SK-N-SH (cell line): ENCODE measurements at regions not wholly inside any gene's neighbourhood (a gene's known extent, or its start where the extent isn't known, plus 50 kb on each side); places are given as distances from the start of the nearest gene placed in this dataset.

Experiments used
- CTCF ChIA-PET: fragments of 300-600, 350-600 bp; formaldehyde crosslinking; extraction: SDS; loops from one replicate; lab custom pipeline; 2021; lab: Yijun Ruan, JAX
- POLR2A ChIA-PET: fragments of 350-600 bp; sonication (Branson Sonifier 250); formaldehyde crosslinking; extraction: SDS; loops from one replicate; lab custom pipeline; 2020; ENCODE audit warnings: antibody characterized with exemption, inconsistent platforms; lab: Yijun Ruan, JAX
- DNase-seq: peaks from one replicate; pipeline ENCODE4 v3.0.0; 2012
- H2AFZ ChIP-seq: fragments of 200-600 bp; sonication (generic); 2 replicates; pipeline ENCODE4 v1.8.1; 2016; ENCODE audit warnings: antibody characterized with exemption, mild to moderate bottlenecking, low read depth
- H3F3A ChIP-seq: fragments of 200-600 bp; sonication (generic); replicated peaks from 2 replicates; pipeline ENCODE3; 2016; ENCODE audit warnings: antibody characterized with exemption, mild to moderate bottlenecking; ENCODE audit not compliant: insufficient read depth
- H3K27ac ChIP-seq, 2 experiments: fragments of 200-500 bp in 1 of 2; fragments of 200-600 bp in 1 of 2; sonication (Bioruptor generic) in 1 of 2; sonication (generic), shearing (Covaris generic) in 1 of 2; 2 replicates each; pipeline versions ENCODE4 v1.5.1 to v1.6.1; 2014 to 2016; ENCODE audit warnings: low read depth in 2 of 2, inconsistent platforms in 1 of 2, low read length in 1 of 2, mild to moderate bottlenecking in 1 of 2, mixed read lengths in 1 of 2
- H3K27me3 ChIP-seq: fragments of 200-600 bp; sonication (generic), shearing (Covaris generic); 2 replicates; pipeline ENCODE4 v1.6.1; 2016; ENCODE audit warnings: mixed run types; ENCODE audit not compliant: insufficient read depth
- H3K36me3 ChIP-seq, 2 experiments: fragments of 200-500 bp in 1 of 2; fragments of 200-600 bp in 1 of 2; sonication (Bioruptor generic) in 1 of 2; sonication (generic) in 1 of 2; replicated peaks in 1 of 2; 2 replicates each; pipeline versions ENCODE3 to v1.5.1; 2014 to 2016; ENCODE audit warnings: low read length in 1 of 2, mild to moderate bottlenecking in 1 of 2; ENCODE audit not compliant: insufficient read depth in 2 of 2, control insufficient read depth in 1 of 2
- H3K4me1 ChIP-seq, 2 experiments: fragments of 200-500 bp in 1 of 2; fragments of 200-600 bp in 1 of 2; sonication (Bioruptor generic) in 1 of 2; sonication (generic), shearing (Covaris generic) in 1 of 2; 2 replicates each; pipeline versions ENCODE4 v1.5.1 to v1.6.1; 2014 to 2016; ENCODE audit warnings: low read depth in 1 of 2, low read length in 1 of 2, mixed run types in 1 of 2; ENCODE audit not compliant: insufficient read depth in 2 of 2, control insufficient read depth in 1 of 2
- H3K4me2 ChIP-seq: fragments of 200-600 bp; sonication (generic), shearing (Covaris generic); 2 replicates; pipeline ENCODE4 v1.6.1; 2017; ENCODE audit warnings: mixed run types
- H3K4me3 ChIP-seq, 2 experiments: fragments of 200-500 bp in 1 of 2; fragments of 200-600 bp in 1 of 2; sonication (Bioruptor generic) in 1 of 2; sonication (generic), shearing (Covaris generic) in 1 of 2; 2 replicates each; pipeline versions ENCODE4 v1.5.1 to v1.8.1; 2014 to 2016; ENCODE audit warnings: low read depth in 2 of 2, inconsistent platforms in 1 of 2, low read length in 1 of 2, mild to moderate bottlenecking in 1 of 2, mixed read lengths in 1 of 2, moderate library complexity in 1 of 2
- H3K79me2 ChIP-seq: fragments of 200-600 bp; sonication (generic); 2 replicates; pipeline ENCODE4 v1.8.1; 2017; ENCODE audit warnings: mild to moderate bottlenecking; ENCODE audit not compliant: insufficient read depth
- H3K9ac ChIP-seq: fragments of 200-600 bp; sonication (generic); 2 replicates; pipeline ENCODE4 v1.6.1; 2017; ENCODE audit warnings: mixed run types
- H3K9me2 ChIP-seq: fragments of 200-600 bp; sonication (generic); 2 replicates; pipeline ENCODE4 v1.6.1; 2017; ENCODE audit warnings: mixed run types
- H3K9me3 ChIP-seq: fragments of 200-600 bp; sonication (generic); 2 replicates; pipeline ENCODE4 v1.6.1; 2017; ENCODE audit warnings: mixed run types, mild to moderate bottlenecking, moderate library complexity
- H4K20me1 ChIP-seq: fragments of 200-600 bp; sonication (generic); 2 replicates; pipeline ENCODE4 v1.6.1; 2017; ENCODE audit warnings: mild to moderate bottlenecking, mixed run types; ENCODE audit not compliant: insufficient read depth
- ELF1 ChIP-seq: IDR thresholded peaks from 2 replicates; pipeline ENCODE4 v1.4.0; 2012
- EP300 ChIP-seq, 2 experiments: IDR thresholded peaks; 2 replicates each; pipeline versions ENCODE4 v1.4.0 to v1.6.1; 2012; ENCODE audit warnings: borderline replicate concordance in 1 of 2, low read depth in 1 of 2, low read length in 1 of 2
- EZH2phosphoT487 ChIP-seq: fragments of 200-600 bp; sonication (generic); IDR thresholded peaks from 2 replicates; pipeline ENCODE4 v1.6.1; 2017; ENCODE audit warnings: low read depth, mixed run types, mild to moderate bottlenecking, antibody characterized with exemption, moderate library complexity, borderline replicate concordance
- FOSL2 ChIP-seq: IDR thresholded peaks from 2 replicates; pipeline ENCODE4 v1.4.0; 2012; ENCODE audit warnings: low read depth, mild to moderate bottlenecking, moderate library complexity, borderline replicate concordance
- FOXJ3 ChIP-seq: sonication (generic); formaldehyde crosslinking; IDR thresholded peaks from 2 replicates; pipeline ENCODE4 v1.5.1; 2020; ENCODE audit warnings: mild to moderate bottlenecking, missing genetic modification reagents
- FOXM1 ChIP-seq: IDR thresholded peaks from 2 replicates; pipeline ENCODE4 v1.4.0; 2012; ENCODE audit warnings: low read depth, mild to moderate bottlenecking
- GABPA ChIP-seq: IDR thresholded peaks from 2 replicates; pipeline ENCODE4 v1.4.0; 2012; ENCODE audit warnings: low read depth, mild to moderate bottlenecking
- GATA2 ChIP-seq: sonication (generic); formaldehyde crosslinking; IDR thresholded peaks from 2 replicates; pipeline ENCODE4 v1.5.0; 2020; ENCODE audit warnings: mild to moderate bottlenecking, missing genetic modification reagents
- MEF2A ChIP-seq: IDR thresholded peaks from 2 replicates; pipeline ENCODE4 v1.4.0; 2012; ENCODE audit warnings: low read depth, borderline replicate concordance
- MXI1 ChIP-seq: IDR thresholded peaks from 2 replicates; pipeline ENCODE4 v1.6.1; 2012; ENCODE audit warnings: mild to moderate bottlenecking, low read depth, low read length, improper control_type of control experiment
- NFIC ChIP-seq: IDR thresholded peaks from 2 replicates; pipeline ENCODE4 v1.4.0; 2012; ENCODE audit warnings: borderline replicate concordance
- NRF1 ChIP-seq: IDR thresholded peaks from 2 replicates; pipeline ENCODE4 v1.6.1; 2012; ENCODE audit warnings: low read depth, mild to moderate bottlenecking, low read length
- POLR2AphosphoS5 ChIP-seq: IDR thresholded peaks from 2 replicates; pipeline ENCODE4 v1.6.1; 2012; ENCODE audit warnings: low read depth, low read length
- RCOR1 ChIP-seq: fragments of 150-350 bp; IDR thresholded peaks from 2 replicates; pipeline ENCODE4 v1.6.1; 2017; ENCODE audit warnings: antibody characterized with exemption, low read length
- RFX5 ChIP-seq: IDR thresholded peaks from 2 replicates; pipeline ENCODE4 v1.6.1; 2012; ENCODE audit warnings: mild to moderate bottlenecking, improper control_type of control experiment, low read length
- RXRA ChIP-seq: IDR thresholded peaks from 2 replicates; pipeline ENCODE4 v1.4.0; 2012; ENCODE audit warnings: low read depth, mild to moderate bottlenecking, borderline replicate concordance
- SIN3A ChIP-seq: IDR thresholded peaks from 2 replicates; pipeline ENCODE4 v1.6.1; 2012; ENCODE audit warnings: low read depth, mild to moderate bottlenecking, low read length, moderate library complexity, borderline replicate concordance
- SMC3 ChIP-seq: IDR thresholded peaks from 2 replicates; pipeline ENCODE4 v1.6.1; 2012; ENCODE audit warnings: low read depth, low read length, improper control_type of control experiment
- TAF1 ChIP-seq: IDR thresholded peaks from 2 replicates; pipeline ENCODE4 v1.6.1; 2012; ENCODE audit warnings: low read depth, mild to moderate bottlenecking, low read length, moderate library complexity, borderline replicate concordance
- TEAD4 ChIP-seq: IDR thresholded peaks from 2 replicates; pipeline ENCODE4 v1.4.0; 2012; ENCODE audit warnings: mild to moderate bottlenecking, borderline replicate concordance; ENCODE audit not compliant: insufficient read depth
- YY1 ChIP-seq: IDR thresholded peaks from 2 replicates; pipeline ENCODE4 v1.4.0; 2012; ENCODE audit warnings: low read depth, mild to moderate bottlenecking
- WGBS: methylation state at CpG from one replicate; pipeline ENCODE4 v1.1.6; 2017; ENCODE audit warnings: low lambda C conversion rate; 5-methylcytosine and 5-hydroxymethylcytosine counted together
- TF ChIP-seq, protein P1 (sequence below): fragments of 150-350 bp; IDR thresholded peaks from 2 replicates; pipeline ENCODE4 v1.6.1; 2016; ENCODE audit warnings: mild to moderate bottlenecking, low read depth, low read length

DNA sequence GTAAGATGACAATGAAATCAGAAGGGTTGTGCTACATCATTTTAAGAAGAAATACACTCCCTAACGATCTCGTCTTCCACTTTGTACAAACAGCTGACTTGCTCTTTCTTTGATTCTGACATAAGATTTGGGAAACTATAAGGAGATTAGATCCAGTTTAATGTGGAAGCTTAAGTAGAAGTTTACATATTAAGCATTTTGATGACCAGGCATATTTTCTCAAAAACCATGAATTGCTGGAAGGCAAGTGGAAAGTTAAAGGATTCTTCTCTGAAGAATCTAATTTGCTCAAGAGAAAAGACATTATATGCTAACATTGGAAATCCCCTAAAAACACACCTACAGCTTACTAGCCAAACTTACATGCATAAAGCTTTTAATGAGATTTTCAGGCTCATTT lies 531.9 kb upstream of the PTPRD start:
- WGBS: 0% methylated on average over 2 of the region's 2 CpGs
- ChIA-PET CTCF (no interaction called here), POLR2A (no interaction called here)
- no peak overlapping the region for H2AFZ ChIP-seq
- no peaks in the 10 kb centered on the region for H3K27me3 ChIP-seq
- H3K79me2 ChIP-seq: no peaks in the 10 kb centered on the region
- H3K9me2 ChIP-seq: no peaks in the 10 kb centered on the region
- H4K20me1 ChIP-seq: no peaks in the 10 kb centered on the region
- no peaks in the 10 kb centered on the region for H3F3A ChIP-seq
- H3K9me3 ChIP-seq: no peaks in the 10 kb centered on the region
- H3K4me1 ChIP-seq: no peaks in the 10 kb centered on the region
- H3K27ac ChIP-seq: no peak overlapping the region
- H3K4me2 ChIP-seq: no peak overlapping the region
- H3K36me3 ChIP-seq: no peaks in the 10 kb centered on the region
- H3K4me3 ChIP-seq: no peak overlapping the region
- no peak overlapping the region for H3K9ac ChIP-seq
- no peak for DNase-seq
- no peak for TF ChIP-seq GATA2
- no peak for TF ChIP-seq FOSL2
- no peak for TF ChIP-seq TEAD4
- TF ChIP-seq GABPA: no peak
- TF ChIP-seq MXI1: no peak
- TF ChIP-seq POLR2AphosphoS5: no peak
- no peak for TF ChIP-seq FOXM1
- no peak for TF ChIP-seq EP300 (IDR thresholded peaks at IDR 0.05; ENCODE audit: borderline replicate concordance in 1 of 2, low read depth in 1 of 2, low read length in 1 of 2)

- Histone ChIP-seq H3K27me3 (no peaks in the 10 kb centered on the region), H3K4me1 (no peaks in the 10 kb centered on the region), H2AFZ (no peak overlapping the region), H3K9me3 (no peaks in the 10 kb centered on the region), H3K4me3 (no peak overlapping the region), H3K4me2 (no peak overlapping the region), H3K27ac (no peak overlapping the region), H3K79me2 (no peaks in the 10 kb centered on the region), H4K20me1 (no peaks in the 10 kb centered on the region), H3K9me2 (no peaks in the 10 kb centered on the region), H3K36me3 (no peaks in the 10 kb centered on the region), H3F3A (no peaks in the 10 kb centered on the region), H3K9ac (no peak overlapping the region)
- 45% methylated on average over 5 of the region's 5 CpGs for WGBS
- TF ChIP-seq FOXM1 (no peak), FOXJ3 (CRISPR knock-in tag) (no peak), RXRA (no peak), TAF1 (no peak), SMC3 (no peak), GABPA (no peak), NRF1 (no peak), ELF1 (no peak), POLR2AphosphoS5 (no peak), NFIC (no peak), YY1 (no peak), EZH2phosphoT487 (no peak), MEF2A (no peak), RCOR1 (no peak), RFX5 (no peak), EP300 (IDR thresholded peaks at IDR 0.05; ENCODE audit: borderline replicate concordance in 1 of 2, low read depth in 1 of 2, low read length in 1 of 2) (no peak), SIN3A (no peak), MXI1 (no peak), TEAD4 (no peak)
- TF ChIP-seq, protein P1, sequence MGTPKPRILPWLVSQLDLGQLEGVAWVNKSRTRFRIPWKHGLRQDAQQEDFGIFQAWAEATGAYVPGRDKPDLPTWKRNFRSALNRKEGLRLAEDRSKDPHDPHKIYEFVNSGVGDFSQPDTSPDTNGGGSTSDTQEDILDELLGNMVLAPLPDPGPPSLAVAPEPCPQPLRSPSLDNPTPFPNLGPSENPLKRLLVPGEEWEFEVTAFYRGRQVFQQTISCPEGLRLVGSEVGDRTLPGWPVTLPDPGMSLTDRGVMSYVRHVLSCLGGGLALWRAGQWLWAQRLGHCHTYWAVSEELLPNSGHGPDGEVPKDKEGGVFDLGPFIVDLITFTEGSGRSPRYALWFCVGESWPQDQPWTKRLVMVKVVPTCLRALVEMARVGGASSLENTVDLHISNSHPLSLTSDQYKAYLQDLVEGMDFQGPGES: no peak
- DNase-seq: no peak
- POLR2A ChIA-PET: no interaction called here
- CTCF ChIA-PET: no interaction called here
Observed at GRCh38 chr9:11148189-11148588, 535.4 kb upstream of the PTPRD start.
